HepG2 (cell line): ENCODE measurements at regions not wholly inside any gene's neighbourhood (a gene's known extent, or its start where the extent isn't known, plus 50 kb on each side); places are given as distances from the start of the nearest gene placed in this dataset.

Experiments
- ATAC-seq: fragments of 200-7000 bp; cut with Tn5 transposase; 3 replicates; pipeline ENCODE4 v1.9.1; 2020; ENCODE audit warnings: mild to moderate bottlenecking, moderate library complexity
- BruUV-seq: library from RNA; stranded (reverse); fragments of 400-500 nt; replicated peaks from 2 replicates; lab custom pipeline; 2021; lab: Mats Ljungman, UMichigan
- CTCF ChIA-PET: fragments of 300-600 bp; formaldehyde crosslinking; extraction: SDS; loops from one replicate; lab custom pipeline; 2021; ENCODE audit warnings: low total read pairs, inconsistent platforms, low intra/inter-chr PET ratio; lab: Yijun Ruan, JAX
- POLR2A ChIA-PET: fragments of 350-600 bp; sonication (Branson Sonifier 250); formaldehyde crosslinking; loops from one replicate; lab custom pipeline; 2020; ENCODE audit warnings: antibody characterized with exemption, inconsistent platforms; lab: Yijun Ruan, JAX
- DNase-seq: peaks from one replicate; pipeline ENCODE4 v3.0.0-alpha.2; 2015; ENCODE audit warnings: low spot score
- FAIRE-seq: peaks from 3 replicates; lab custom pipeline; 2011; peaks lifted over from hg19 to GRCh38; lab: Jason Lieb, UNC
- H2AFZ ChIP-seq: one replicate; pipeline ENCODE4 v1.6.1; 2011; ENCODE audit warnings: low read length, inconsistent platforms
- H3K27ac ChIP-seq: fragments of 300-600 bp; 3 replicates; pipeline ENCODE4 v1.8.0; 2011; ENCODE audit warnings: mixed run types, mild to moderate bottlenecking, mixed read lengths, low read length, inconsistent platforms; ENCODE audit not compliant: insufficient read depth; ENCODE audit errors: extremely low read length
- H3K27me3 ChIP-seq, 2 experiments: fragments of 200-600 bp in 1 of 2; 2 replicates in 1 of 2; 3 replicates in 1 of 2; pipeline versions ENCODE4 v1.6.0 to v1.8.0; 2011; ENCODE audit warnings: low read length in 2 of 2, mild to moderate bottlenecking in 2 of 2, moderate library complexity in 2 of 2, inconsistent platforms in 1 of 2; ENCODE audit not compliant: insufficient read depth in 2 of 2, control insufficient read depth in 1 of 2
- H3K36me3 ChIP-seq, 2 experiments: fragments of 200-600 bp in 1 of 2; replicated peaks in 1 of 2; 2 replicates in 1 of 2; 3 replicates in 1 of 2; pipeline versions ENCODE4 v1.5.1 to v1.8.0; 2011; ENCODE audit warnings: low read length in 2 of 2, inconsistent platforms in 1 of 2; ENCODE audit not compliant: insufficient read depth in 2 of 2, control insufficient read depth in 1 of 2
- H3K4me1 ChIP-seq: 2 replicates; pipeline ENCODE4 v1.5.1; 2012; ENCODE audit warnings: low read length, inconsistent platforms; ENCODE audit not compliant: insufficient read depth
- H3K4me2 ChIP-seq: 2 replicates; pipeline ENCODE4 v1.6.0; 2011; ENCODE audit warnings: low read depth, low read length, inconsistent platforms
- H3K4me3 ChIP-seq, 3 experiments: fragments of 200-600 bp in 1 of 3; sonication (generic), shearing (Covaris generic) in 1 of 3; replicated peaks in 1 of 3; 2 replicates each; pipeline ENCODE4 v1.5.1; 2011 to 2016; ENCODE audit warnings: low read length in 3 of 3, inconsistent platforms in 2 of 3, low read depth in 2 of 3, mild to moderate bottlenecking in 2 of 3, control low read depth in 1 of 3, mixed read lengths in 1 of 3; ENCODE audit not compliant: insufficient read depth in 1 of 3
- H3K79me2 ChIP-seq: one replicate; pipeline ENCODE4 v1.6.1; 2011; ENCODE audit warnings: low read length, inconsistent platforms; ENCODE audit not compliant: insufficient read depth
- H3K9ac ChIP-seq: 2 replicates; pipeline ENCODE4 v1.6.0; 2011; ENCODE audit warnings: mild to moderate bottlenecking, low read depth, low read length, inconsistent platforms; ENCODE audit not compliant: insufficient read depth
- H3K9me3 ChIP-seq: 2 replicates; pipeline ENCODE4 v1.5.1; 2012; ENCODE audit warnings: mild to moderate bottlenecking, low read length
- H4K20me1 ChIP-seq: 2 replicates; pipeline ENCODE4 v1.6.0; 2011; ENCODE audit warnings: inconsistent platforms, mild to moderate bottlenecking, low read length, moderate library complexity; ENCODE audit not compliant: insufficient read depth
- CENPBD1 ChIP-seq: sonication (generic); formaldehyde crosslinking; IDR thresholded peaks from 2 replicates; pipeline ENCODE4 v1.8.0; 2022; ENCODE audit warnings: missing genetic modification reagents, low read depth, mild to moderate bottlenecking, borderline replicate concordance
- CREB3 ChIP-seq: sonication (generic); formaldehyde crosslinking; IDR thresholded peaks from 2 replicates; pipeline ENCODE4 v1.5.0; 2020; ENCODE audit warnings: missing genetic modification reagents
- CSRNP2 ChIP-seq: sonication (generic); formaldehyde crosslinking; conservative IDR thresholded peaks from 2 replicates; pipeline ENCODE4 v1.8.0; 2022; ENCODE audit warnings: low read depth, missing genetic modification reagents
- DR1 ChIP-seq: sonication (generic); formaldehyde crosslinking; IDR thresholded peaks from 2 replicates; pipeline ENCODE4 v1.8.0; 2021; ENCODE audit warnings: mild to moderate bottlenecking, missing genetic modification reagents, inconsistent platforms
- HIC2 ChIP-seq: sonication (generic); formaldehyde crosslinking; IDR thresholded peaks from 2 replicates; pipeline ENCODE4 v1.9.0; 2022; ENCODE audit warnings: low read depth, missing genetic modification reagents
- ISX ChIP-seq: sonication (generic); formaldehyde crosslinking; conservative IDR thresholded peaks from 2 replicates; pipeline ENCODE4 v1.5.0; 2020; ENCODE audit warnings: missing genetic modification reagents
- RNF219 ChIP-seq: sonication (generic); formaldehyde crosslinking; IDR thresholded peaks from 2 replicates; pipeline ENCODE4 v1.5.0; 2020; ENCODE audit warnings: mild to moderate bottlenecking, missing genetic modification reagents
- ZNF18 ChIP-seq: sonication (generic); formaldehyde crosslinking; IDR thresholded peaks from 2 replicates; pipeline ENCODE4 v1.8.0; 2022; ENCODE audit warnings: mild to moderate bottlenecking, missing genetic modification reagents; ENCODE audit not compliant: insufficient replicate concordance
- ZNF282 ChIP-seq: fragments of 450-650 bp; IDR thresholded peaks from 2 replicates; pipeline ENCODE4 v1.6.1; 2018; ENCODE audit not compliant: partially characterized antibody
- ZNF431 ChIP-seq: sonication (generic); formaldehyde crosslinking; IDR thresholded peaks from 2 replicates; pipeline ENCODE4 v1.9.0; 2022; ENCODE audit warnings: missing genetic modification reagents, low read depth, mild to moderate bottlenecking, borderline replicate concordance
- ZNF451 ChIP-seq: sonication (generic); formaldehyde crosslinking; IDR thresholded peaks from 2 replicates; pipeline ENCODE4 v1.5.0; 2020; ENCODE audit warnings: mild to moderate bottlenecking, missing genetic modification reagents
- ZNF597 ChIP-seq: sonication (generic); formaldehyde crosslinking; IDR thresholded peaks from 2 replicates; pipeline ENCODE4 v1.5.0; 2020; ENCODE audit warnings: missing genetic modification reagents
- ZNF674 ChIP-seq: sonication (generic); formaldehyde crosslinking; IDR thresholded peaks from 2 replicates; pipeline ENCODE4 v1.5.0; 2020; ENCODE audit warnings: low read depth, mild to moderate bottlenecking, missing genetic modification reagents
- ZNF761 ChIP-seq: sonication (generic); formaldehyde crosslinking; conservative IDR thresholded peaks from 2 replicates; pipeline ENCODE4 v1.4.0; 2020; ENCODE audit warnings: mild to moderate bottlenecking, missing genetic modification reagents
- WGBS: methylation state at CpG from one replicate; pipeline ENCODE4 v1.1.6; 2017; ENCODE audit warnings: low lambda C conversion rate; 5-methylcytosine and 5-hydroxymethylcytosine counted together
- in situ Hi-C: cut with HindIII; loops from 2 replicates; pipeline ENCODE4 v1.10.0; 2017; ENCODE audit warnings: low pct_unique_long_range_greater_than_20kb; ENCODE audit not compliant: extremely low pct_ligation_motif_present
- intact Hi-C: fragments of 100-400 bp; cut with micrococcal nuclease; formaldehyde crosslinking; loops from one replicate; pipeline ENCODE4 v1.10.0; 2022; ENCODE audit not compliant: unreplicated experiment

GRCh38 chr13:42708391-42708790 is 73.0 kb upstream of the FAM216B start:
- no peak overlapping the region for H3K27ac ChIP-seq
- no peak overlapping the region for H2AFZ ChIP-seq
- no peak overlapping the region for H3K4me3 ChIP-seq
- no TSS peak for BruUV-seq
- H3K9ac ChIP-seq = no peak overlapping the region
- no peak for ATAC-seq
- H3K79me2 ChIP-seq = no peaks in the 10 kb centered on the region
- POLR2A ChIA-PET = no interaction called here
- DNase-seq = no peak
- no peaks in the 10 kb centered on the region for H3K27me3 ChIP-seq
- no peak for FAIRE-seq
- in situ Hi-C loops (no loop called here), intact Hi-C loops (no loop called here)
- WGBS = 4% methylated on average over 4 of the region's 4 CpGs
- H3K4me2 ChIP-seq = no peak overlapping the region
- no peaks in the 10 kb centered on the region for H3K4me1 ChIP-seq
- no peaks in the 10 kb centered on the region for H3K9me3 ChIP-seq
- CTCF ChIA-PET = no interaction called here
- H3K36me3 ChIP-seq = no peaks in the 10 kb centered on the region
- no peaks in the 10 kb centered on the region for H4K20me1 ChIP-seq
- TF ChIP-seq ZNF761 = no peak
- TF ChIP-seq ISX = no peak
- TF ChIP-seq ZNF451 = no peak
- no peak for TF ChIP-seq CENPBD1 (CRISPR knock-in tag)
- TF ChIP-seq CREB3 (CRISPR knock-in tag) = no peak
- TF ChIP-seq ZNF431 = no peak
- TF ChIP-seq DR1 = no peak
- TF ChIP-seq ZNF18 (CRISPR knock-in tag) = no peak
- TF ChIP-seq RNF219 (CRISPR knock-in tag) = no peak
- TF ChIP-seq HIC2 (CRISPR knock-in tag) = no peak
- no peak for TF ChIP-seq ZNF597
- TF ChIP-seq ZNF282 = no peak
- TF ChIP-seq ZNF674 (CRISPR knock-in tag) = no peak
- no peak for TF ChIP-seq CSRNP2 (CRISPR knock-in tag)
